GM12878 (cell line): ENCODE measurements at regions not wholly inside any gene's neighbourhood (a gene's known extent, or its start where the extent isn't known, plus 50 kb on each side); places are given as distances from the start of the nearest gene placed in this dataset.

ENCODE experiments used
- BMI1 ChIP-seq: fragments of 450-650 bp; IDR thresholded peaks from 2 replicates; pipeline ENCODE4 v1.6.1; 2016; ENCODE audit warnings: mild to moderate bottlenecking, moderate library complexity, borderline replicate concordance
- CBX3 ChIP-seq: fragments of 200-600 bp; sonication (generic); IDR thresholded peaks from 2 replicates; pipeline ENCODE4 v1.6.1; 2016; ENCODE audit warnings: low read depth, borderline replicate concordance
- EP300 ChIP-seq, 2 experiments: fragments of 150-350 bp in 1 of 2; IDR thresholded peaks; 2 replicates each; pipeline ENCODE4 v1.6.1; 2011 to 2012; ENCODE audit warnings: low read depth in 2 of 2, low read length in 2 of 2, borderline replicate concordance in 1 of 2, improper control_type of control experiment in 1 of 2, inconsistent platforms in 1 of 2; ENCODE audit not compliant: control insufficient read depth in 1 of 2
- KDM1A ChIP-seq: fragments of 200-600 bp; sonication (generic); IDR thresholded peaks from 2 replicates; pipeline ENCODE4 v1.6.1; 2016; ENCODE audit warnings: borderline replicate concordance
- MEF2B ChIP-seq: fragments of 450-650 bp; IDR thresholded peaks from 2 replicates; pipeline ENCODE4 v1.6.1; 2018; ENCODE audit warnings: mild to moderate bottlenecking, moderate library complexity; ENCODE audit not compliant: partially characterized antibody, poor library complexity, severe bottlenecking
- PAX8 ChIP-seq: fragments of 450-650 bp; IDR thresholded peaks from 2 replicates; pipeline ENCODE4 v1.6.1; 2017; ENCODE audit warnings: mild to moderate bottlenecking, moderate library complexity
- PKNOX1 ChIP-seq: fragments of 450-650 bp; IDR thresholded peaks from 2 replicates; pipeline ENCODE4 v1.6.1; 2016; ENCODE audit warnings: mild to moderate bottlenecking
- RFX5 ChIP-seq: IDR thresholded peaks from 2 replicates; pipeline ENCODE4 v1.6.1; 2011; ENCODE audit warnings: low read depth, low read length, improper control_type of control experiment
- SMAD5 ChIP-seq: IDR thresholded peaks from 2 replicates; pipeline ENCODE4 v1.6.1; 2016; ENCODE audit warnings: antibody characterized with exemption, low read depth
- SMARCA5 ChIP-seq: fragments of 450-650 bp; IDR thresholded peaks from 2 replicates; pipeline ENCODE4 v1.6.1; 2017; ENCODE audit warnings: mild to moderate bottlenecking
- ZNF217 ChIP-seq: fragments of 450-650 bp; IDR thresholded peaks from 2 replicates; pipeline ENCODE4 v1.6.1; 2017; ENCODE audit warnings: antibody characterized with exemption, mild to moderate bottlenecking
- ZNF274 ChIP-seq: IDR thresholded peaks from one replicate; pipeline ENCODE4 v1.8.0; 2011; ENCODE audit not compliant: insufficient read length, insufficient read depth
- TF ChIP-seq, protein P1 (sequence below): fragments of 450-650 bp; IDR thresholded peaks from 2 replicates; pipeline ENCODE4 v1.6.1; 2014; ENCODE audit warnings: mild to moderate bottlenecking

- no peak for TF ChIP-seq PKNOX1
- TF ChIP-seq ZNF274 = no peak
- TF ChIP-seq MEF2B = peak; percentile 72
- TF ChIP-seq SMARCA5 = peak; percentile 74; the same call in 1 of the 2 replicates
- no peak for TF ChIP-seq KDM1A
- no peak for TF ChIP-seq CBX3
- no peak for TF ChIP-seq BMI1
- TF ChIP-seq ZNF217 = peak; percentile 85
- TF ChIP-seq EP300 (IDR thresholded peaks at IDR 0.05; ENCODE audit: borderline replicate concordance in 1 of 2, control insufficient read depth in 1 of 2, low read depth in 2 of 2, low read length in 2 of 2) = peak in 1 of 2 experiments; percentile 24; a peak in 1 of 4 replicates
- TF ChIP-seq SMAD5 = no peak
- no peak for TF ChIP-seq RFX5
- TF ChIP-seq PAX8 = no peak
- TF ChIP-seq, protein P1, sequence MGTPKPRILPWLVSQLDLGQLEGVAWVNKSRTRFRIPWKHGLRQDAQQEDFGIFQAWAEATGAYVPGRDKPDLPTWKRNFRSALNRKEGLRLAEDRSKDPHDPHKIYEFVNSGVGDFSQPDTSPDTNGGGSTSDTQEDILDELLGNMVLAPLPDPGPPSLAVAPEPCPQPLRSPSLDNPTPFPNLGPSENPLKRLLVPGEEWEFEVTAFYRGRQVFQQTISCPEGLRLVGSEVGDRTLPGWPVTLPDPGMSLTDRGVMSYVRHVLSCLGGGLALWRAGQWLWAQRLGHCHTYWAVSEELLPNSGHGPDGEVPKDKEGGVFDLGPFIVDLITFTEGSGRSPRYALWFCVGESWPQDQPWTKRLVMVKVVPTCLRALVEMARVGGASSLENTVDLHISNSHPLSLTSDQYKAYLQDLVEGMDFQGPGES = no peak
Observed at GRCh38 chr10:6305401-6306321, 102.9 kb downstream of the PFKFB3 start (continued).
